ENCODE measurements at regions not wholly inside any gene's neighbourhood (a gene's known extent, or its start where the extent isn't known, plus 50 kb on each side); places are given as distances from the start of the nearest gene placed in this dataset.

DNA sequence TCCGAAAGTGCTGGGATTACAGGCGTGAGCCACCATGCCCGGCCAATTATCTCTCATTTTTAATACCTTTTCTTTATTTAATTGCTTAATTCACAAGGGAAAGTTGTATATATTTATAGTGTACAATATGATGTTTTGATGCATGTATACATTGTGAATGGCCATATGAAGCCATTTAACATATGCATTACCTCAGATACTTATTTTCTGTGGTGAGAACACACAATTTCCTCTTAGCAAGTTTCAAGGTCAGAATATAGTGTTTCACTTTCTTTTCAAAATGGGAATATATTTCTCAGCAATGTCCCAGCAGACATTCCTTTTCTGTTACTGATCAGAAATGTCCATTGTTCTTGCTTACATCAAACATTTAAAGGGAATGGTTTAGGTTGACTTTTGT lies 1596.3 kb downstream of the MAT2B start:
- TF ChIP-seq OSR1 (CRISPR knock-in tag; IDR thresholded peaks at IDR 0.05) = no peak
- no peak for TF ChIP-seq ZNF70 (CRISPR knock-in tag; IDR thresholded peaks at IDR 0.05)
- TF ChIP-seq, protein P1, sequence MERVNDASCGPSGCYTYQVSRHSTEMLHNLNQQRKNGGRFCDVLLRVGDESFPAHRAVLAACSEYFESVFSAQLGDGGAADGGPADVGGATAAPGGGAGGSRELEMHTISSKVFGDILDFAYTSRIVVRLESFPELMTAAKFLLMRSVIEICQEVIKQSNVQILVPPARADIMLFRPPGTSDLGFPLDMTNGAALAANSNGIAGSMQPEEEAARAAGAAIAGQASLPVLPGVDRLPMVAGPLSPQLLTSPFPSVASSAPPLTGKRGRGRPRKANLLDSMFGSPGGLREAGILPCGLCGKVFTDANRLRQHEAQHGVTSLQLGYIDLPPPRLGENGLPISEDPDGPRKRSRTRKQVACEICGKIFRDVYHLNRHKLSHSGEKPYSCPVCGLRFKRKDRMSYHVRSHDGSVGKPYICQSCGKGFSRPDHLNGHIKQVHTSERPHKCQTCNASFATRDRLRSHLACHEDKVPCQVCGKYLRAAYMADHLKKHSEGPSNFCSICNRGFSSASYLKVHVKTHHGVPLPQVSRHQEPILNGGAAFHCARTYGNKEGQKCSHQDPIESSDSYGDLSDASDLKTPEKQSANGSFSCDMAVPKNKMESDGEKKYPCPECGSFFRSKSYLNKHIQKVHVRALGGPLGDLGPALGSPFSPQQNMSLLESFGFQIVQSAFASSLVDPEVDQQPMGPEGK (CRISPR knock-in tag; IDR thresholded peaks at IDR 0.05; ENCODE audit: borderline replicate concordance) = no peak
- TF ChIP-seq ZNF8 (CRISPR knock-in tag; IDR thresholded peaks at IDR 0.05) = no peak

Data from SK-N-SH treated with all-trans-retinoic acid at 6 μM for 48 hours (cell line).